HG03175 (cell line): ENCODE measurements at regions not wholly inside any gene's neighbourhood (a gene's known extent, or its start where the extent isn't known, plus 50 kb on each side); places are given as distances from the start of the nearest gene placed in this dataset.

Source experiments
- ATAC-seq: cut with Tn5 transposase; IDR thresholded peaks from one replicate; pipeline ENCODE4 v1.9.1; 2021; ENCODE audit warnings: mild to moderate bottlenecking, moderate library complexity; ENCODE audit not compliant: unreplicated experiment

GRCh38 chrY:15397556-15398280 lies 873.4 kb downstream of the NLGN4Y start:
- ATAC-seq: no peak

- ATAC-seq: no peak
These were observed 878.1 kb downstream of the NLGN4Y start for GRCh38 chrY:15402451-15402850.

GRCh38 chrY:15404551-15404950 lies 880.2 kb downstream of the NLGN4Y start:
- no peak for ATAC-seq

- no peak for ATAC-seq
These were observed 890.8 kb downstream of the NLGN4Y start for GRCh38 chrY:15415165-15415564.

- no peak for ATAC-seq
These were observed 894.3 kb downstream of the NLGN4Y start for GRCh38 chrY:15418613-15419012.

- peak; percentile 78 for ATAC-seq
These were observed 900.4 kb downstream of the NLGN4Y start for GRCh38 chrY:15424665-15425132.

GRCh38 chrY:15440021-15440695 lies 915.8 kb downstream of the NLGN4Y start:
- ATAC-seq: no peak

GRCh38 chrY:15440696-15441408 lies 916.5 kb downstream of the NLGN4Y start:
- no peak for ATAC-seq

- ATAC-seq: no peak
These were observed 917.5 kb downstream of the NLGN4Y start for GRCh38 chrY:15441878-15442277.

- no peak for ATAC-seq
These were observed 921.5 kb downstream of the NLGN4Y start for GRCh38 chrY:15445871-15446270.

- ATAC-seq: no peak
These were observed 922.5 kb downstream of the NLGN4Y start for GRCh38 chrY:15446861-15447260.

GRCh38 chrY:15447959-15448358 lies 923.6 kb downstream of the NLGN4Y start:
- ATAC-seq: no peak

GRCh38 chrY:15455133-15455937 lies 931.0 kb downstream of the NLGN4Y start:
- ATAC-seq: no peak

GRCh38 chrY:15455980-15456469 lies 931.7 kb downstream of the NLGN4Y start:
- no peak for ATAC-seq

GRCh38 chrY:15456491-15456890 lies 932.2 kb downstream of the NLGN4Y start:
- no peak for ATAC-seq

- no peak for ATAC-seq
These were observed 933.4 kb downstream of the NLGN4Y start for GRCh38 chrY:15457682-15458081.

GRCh38 chrY:15458426-15458825 lies 934.1 kb downstream of the NLGN4Y start:
- ATAC-seq: no peak

GRCh38 chrY:15465880-15466279 lies 941.6 kb downstream of the NLGN4Y start:
- ATAC-seq: no peak

GRCh38 chrY:15466891-15467290 lies 942.6 kb downstream of the NLGN4Y start:
- ATAC-seq: no peak

GRCh38 chrY:15468091-15468490 lies 943.8 kb downstream of the NLGN4Y start:
- ATAC-seq: no peak

GRCh38 chrY:15471371-15471770 lies 947.0 kb downstream of the NLGN4Y start:
- ATAC-seq: no peak
